HuH-7 (cell line): ENCODE measurements at regions not wholly inside any gene's neighbourhood (a gene's known extent, or its start where the extent isn't known, plus 50 kb on each side); places are given as distances from the start of the nearest gene placed in this dataset.
"Not testable (repeated sequence)": the region's sequence is repeated elsewhere in the genome, so short reads cannot be mapped to it uniquely, and the experiment has no call there.

Experiments used
- DNase-seq: peaks from one replicate; pipeline ENCODE4 v3.0.0; 2011; ENCODE audit warnings: low spot score

DNA sequence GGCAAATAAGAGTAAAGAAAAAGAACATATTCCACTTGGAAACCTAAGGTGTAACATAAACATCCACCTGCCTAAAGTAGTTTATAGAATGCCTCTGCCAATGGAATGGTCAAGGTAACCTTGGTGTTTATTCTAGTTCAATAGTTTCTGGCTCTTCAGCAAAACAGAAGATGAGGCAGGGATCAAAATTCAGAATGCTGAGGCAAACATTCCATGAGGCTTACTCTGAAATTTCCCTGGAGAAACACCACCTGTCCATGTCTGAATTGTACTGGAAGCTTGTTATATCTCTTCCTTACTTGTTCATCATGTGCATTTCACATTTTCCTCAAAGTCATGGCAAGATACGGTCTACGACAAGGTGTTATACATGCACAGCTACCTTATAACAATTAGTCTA lies 1862.4 kb upstream of the ACO1 start:
- DNase-seq = no peak

GRCh38 chr9:30522486-30522885 lies 1862.0 kb upstream of the ACO1 start:
- no peak for DNase-seq

DNA sequence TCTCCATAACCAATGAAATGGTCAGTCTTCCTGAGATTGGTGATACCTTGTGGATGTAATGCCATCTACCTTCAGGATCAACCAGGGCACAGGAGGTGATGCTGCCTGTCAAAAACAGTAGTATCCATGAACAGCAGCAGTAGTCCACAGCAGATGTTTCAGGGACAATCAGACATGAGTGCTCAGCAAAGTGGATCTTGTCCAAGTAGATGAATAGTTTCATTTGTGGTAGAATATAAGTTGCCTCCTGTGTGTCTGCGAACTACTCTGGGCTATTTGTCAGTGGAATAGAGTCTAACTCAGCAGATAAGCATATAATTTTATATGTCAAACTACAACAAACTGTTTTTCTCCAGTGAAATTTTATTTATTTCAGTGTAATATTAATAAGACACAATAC lies 1860.1 kb upstream of the ACO1 start:
- no peak for DNase-seq

DNA sequence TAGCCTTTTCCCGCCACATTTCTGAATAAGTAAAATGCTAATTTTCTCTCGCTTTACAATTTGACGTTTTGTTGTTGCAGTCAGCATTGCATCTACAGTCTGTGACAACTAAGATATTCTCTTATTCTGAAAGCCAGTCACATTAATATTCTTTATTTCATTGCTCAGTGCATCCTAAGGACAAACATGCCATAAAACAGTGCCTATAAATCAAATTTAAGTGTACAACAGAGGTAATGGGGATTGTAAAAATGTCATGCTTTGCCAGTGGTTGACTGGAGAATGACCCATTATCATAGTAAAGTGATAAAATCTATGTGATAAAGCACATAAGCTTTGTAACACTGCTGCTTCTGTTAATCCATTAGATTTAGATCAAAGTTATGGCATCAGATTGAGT lies 1850.0 kb upstream of the ACO1 start:
- DNase-seq = no peak

GRCh38 chr9:30534896-30535295 lies 1849.5 kb upstream of the ACO1 start:
- DNase-seq = no peak

DNA sequence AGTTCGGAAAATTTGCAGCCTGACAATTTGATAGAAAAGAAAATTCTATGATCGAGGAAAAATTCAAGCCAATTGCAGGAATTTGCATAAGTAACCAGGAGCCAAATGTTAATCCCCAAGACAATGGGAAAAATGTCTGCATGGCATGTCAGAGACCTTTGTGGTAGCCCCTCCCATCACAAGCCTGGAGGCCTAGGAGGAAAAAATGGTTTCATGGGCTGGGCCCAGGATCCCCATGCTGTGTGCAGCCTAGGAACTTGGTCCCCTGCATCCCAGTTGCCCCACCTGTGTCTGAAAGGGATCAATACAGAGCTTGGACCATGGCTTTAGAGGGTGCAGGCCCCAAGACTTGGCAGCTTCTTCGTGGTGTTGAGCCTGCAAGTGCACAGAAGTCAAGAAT lies 1847.9 kb upstream of the ACO1 start:
- no peak for DNase-seq

- not testable (repeated sequence) for DNase-seq
Measured at GRCh38 chr9:30539696-30540095, 1844.7 kb upstream of the ACO1 start.

- no peak for DNase-seq
Measured at GRCh38 chr9:30574355-30575151, 1809.9 kb upstream of the ACO1 start.

DNA sequence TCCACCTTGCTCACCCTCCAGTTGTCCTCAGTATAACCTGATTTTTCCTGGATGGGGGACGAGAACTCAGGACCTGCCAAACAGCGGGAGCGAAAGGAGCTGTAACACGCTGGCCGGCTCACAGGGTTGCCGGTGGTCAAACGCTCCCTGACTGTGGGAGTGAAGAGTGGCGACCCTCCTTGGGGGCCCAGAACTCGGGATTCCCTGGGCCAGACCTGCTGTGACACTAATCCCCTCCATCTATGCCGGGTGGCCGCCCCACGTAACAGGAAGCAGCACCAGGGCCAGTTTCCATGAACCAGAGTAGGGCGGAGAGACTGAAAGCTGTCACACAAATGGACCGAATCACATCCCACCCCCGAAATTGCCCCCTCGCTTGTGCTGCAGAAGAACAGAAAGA lies 1809.2 kb upstream of the ACO1 start:
- no peak for DNase-seq

DNA sequence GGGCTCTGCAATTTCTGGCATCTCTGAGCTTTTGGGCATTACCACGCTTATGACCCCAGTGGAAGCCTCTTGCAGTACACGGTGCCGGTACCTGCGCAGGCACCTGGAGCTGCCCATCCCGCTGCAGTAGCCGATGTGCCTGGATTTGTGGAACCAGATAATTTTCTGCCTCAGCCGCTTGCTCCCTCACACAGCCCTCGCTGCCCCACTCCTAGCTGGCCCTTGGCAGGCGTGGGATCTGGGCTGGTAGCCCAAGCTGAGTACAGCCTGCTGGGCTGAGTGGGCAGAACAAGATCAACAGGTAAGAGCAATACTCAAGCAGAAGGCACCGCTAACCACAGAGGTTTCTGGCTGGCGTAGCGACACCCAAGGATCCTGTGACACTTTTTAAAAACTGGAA lies 1808.8 kb upstream of the ACO1 start:
- no peak for DNase-seq

GRCh38 chr9:30579810-30580209 lies 1804.6 kb upstream of the ACO1 start:
- no peak for DNase-seq

DNA sequence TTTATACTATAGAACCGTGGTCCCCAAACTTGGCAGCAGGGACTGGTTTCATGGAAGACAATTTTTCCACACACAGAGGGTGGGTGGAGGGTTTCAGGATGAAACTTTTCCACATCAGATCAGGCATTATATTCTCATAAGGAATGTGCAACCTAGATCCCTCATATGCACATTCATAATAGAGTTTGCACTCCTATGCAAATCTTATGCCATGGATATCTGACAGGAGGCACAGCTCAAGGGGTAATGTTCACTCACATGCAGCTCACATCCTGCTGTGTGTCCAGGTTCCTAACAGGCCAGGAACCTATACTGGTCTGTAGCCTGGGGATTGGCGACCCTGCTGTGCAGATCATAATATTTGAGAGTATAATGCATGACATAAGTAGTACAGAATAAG lies 1802.2 kb upstream of the ACO1 start:
- no peak for DNase-seq

DNA sequence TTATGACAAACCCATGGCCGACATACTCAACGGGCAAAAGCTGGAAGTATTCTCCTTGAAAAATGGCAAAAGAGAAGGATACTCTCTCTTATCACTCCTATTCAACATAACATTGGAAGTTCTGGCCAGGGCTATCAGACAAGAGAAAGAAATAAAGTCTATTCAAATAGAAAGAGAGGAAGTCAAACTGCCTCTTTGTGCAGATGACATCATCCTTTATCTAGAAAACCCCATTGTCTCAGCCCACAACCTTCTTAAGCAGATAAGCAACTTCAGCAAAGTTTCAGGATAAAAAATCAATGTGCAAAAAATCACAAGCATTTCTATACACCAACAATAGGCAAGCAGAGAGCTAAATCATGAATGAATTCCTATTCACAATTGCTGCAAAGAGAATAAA lies 1799.9 kb upstream of the ACO1 start:
- no peak for DNase-seq

GRCh38 chr9:30591461-30591860 lies 1793.0 kb upstream of the ACO1 start:
- no peak for DNase-seq

DNA sequence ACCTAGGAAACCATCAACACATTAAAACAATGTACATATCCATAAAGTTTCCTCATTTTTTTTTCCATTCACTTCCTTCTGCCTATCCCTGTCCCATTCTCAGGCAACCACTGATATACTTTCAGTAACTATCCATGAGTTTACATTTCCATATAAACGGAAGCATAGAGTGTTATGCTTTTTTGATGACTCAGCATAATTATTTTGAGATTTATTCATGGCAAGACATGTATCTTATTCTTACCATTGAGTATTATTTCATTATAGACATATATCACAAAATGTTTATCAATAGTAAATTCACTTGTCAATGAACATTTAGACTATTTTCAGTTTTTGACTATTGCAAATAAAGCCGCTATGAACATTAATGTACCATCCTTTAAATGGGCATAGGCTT lies 1786.8 kb upstream of the ACO1 start:
- DNase-seq = no peak

DNA sequence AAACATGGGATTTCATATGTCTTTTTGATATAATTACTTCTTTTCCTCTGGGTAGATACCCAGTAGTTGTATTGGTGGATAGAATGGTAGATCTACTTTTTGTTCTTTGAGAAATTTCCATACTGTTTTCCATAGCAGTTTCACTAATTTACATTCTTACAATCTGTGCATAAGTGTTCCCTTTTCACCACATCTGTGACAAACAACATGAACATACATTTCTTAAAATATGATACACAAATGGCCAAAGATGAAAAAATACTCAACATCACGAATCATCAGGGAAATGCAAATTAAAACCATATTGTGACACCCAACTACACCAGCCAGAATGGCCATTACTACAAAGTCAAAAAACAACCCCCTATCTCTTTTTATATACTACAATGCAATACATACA lies 1778.5 kb upstream of the ACO1 start:
- no peak for DNase-seq

GRCh38 chr9:30609713-30610112 lies 1774.7 kb upstream of the ACO1 start:
- DNase-seq = no peak

DNA sequence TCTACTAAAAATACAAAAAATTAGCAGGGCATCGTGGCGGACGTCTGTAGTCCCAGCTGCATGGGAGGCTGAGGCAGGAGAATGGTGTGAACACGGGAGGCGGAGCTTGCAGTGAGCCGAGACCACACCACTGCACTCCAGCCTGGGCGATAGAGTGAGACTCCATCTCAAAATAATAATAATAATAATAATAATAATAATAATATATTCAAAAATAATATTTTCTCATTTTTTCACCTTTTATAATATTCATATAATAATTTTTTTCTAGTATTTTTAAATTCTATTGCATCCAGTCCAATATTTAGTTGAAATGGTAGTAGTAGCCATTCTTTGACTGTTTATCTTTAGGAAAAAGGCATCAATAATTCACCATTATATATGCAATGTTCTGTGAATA lies 1767.7 kb upstream of the ACO1 start:
- DNase-seq = not testable (repeated sequence)

DNA sequence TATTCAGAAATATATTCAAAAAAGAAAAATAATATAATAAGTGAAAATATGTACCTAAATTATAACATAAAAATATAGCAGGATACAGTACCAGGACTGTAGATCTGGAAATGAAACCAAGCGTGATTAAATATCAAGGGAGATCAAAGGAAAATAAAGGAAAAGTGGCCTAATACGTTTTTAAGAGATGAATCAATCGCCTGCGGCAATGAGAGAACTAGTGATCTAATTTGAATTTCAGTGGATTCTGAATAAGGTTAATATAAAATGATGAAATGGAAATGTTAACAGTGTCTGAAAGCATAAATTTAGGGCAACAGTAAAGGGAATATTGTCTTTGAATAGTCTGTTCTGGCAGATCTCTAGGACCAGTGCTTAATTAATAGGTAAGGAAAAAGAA lies 1761.9 kb upstream of the ACO1 start:
- no peak for DNase-seq

- DNase-seq = no peak
Measured at GRCh38 chr9:30628915-30629567, 1755.4 kb upstream of the ACO1 start.

DNA sequence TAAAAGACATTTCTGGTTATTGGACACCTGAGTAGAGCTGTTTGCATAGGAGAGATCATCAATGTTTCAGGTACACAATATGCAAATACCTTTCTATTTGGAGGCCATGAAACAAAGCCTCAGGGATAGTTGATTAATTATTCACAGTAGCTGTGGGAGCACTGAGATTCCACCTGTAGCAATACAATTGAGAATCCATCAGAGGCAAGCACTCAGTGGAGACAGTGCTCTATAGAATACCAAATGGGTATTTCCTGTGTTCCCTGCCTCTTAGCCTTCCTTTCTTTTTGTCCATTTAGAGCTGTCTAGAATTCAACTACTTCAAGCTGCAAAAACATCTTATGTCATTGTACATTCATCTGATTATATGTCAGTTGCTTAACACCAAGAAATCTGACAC lies 1754.0 kb upstream of the ACO1 start:
- no peak for DNase-seq

GRCh38 chr9:30646639-30647038 lies 1737.8 kb upstream of the ACO1 start:
- DNase-seq = not testable (repeated sequence)

DNA sequence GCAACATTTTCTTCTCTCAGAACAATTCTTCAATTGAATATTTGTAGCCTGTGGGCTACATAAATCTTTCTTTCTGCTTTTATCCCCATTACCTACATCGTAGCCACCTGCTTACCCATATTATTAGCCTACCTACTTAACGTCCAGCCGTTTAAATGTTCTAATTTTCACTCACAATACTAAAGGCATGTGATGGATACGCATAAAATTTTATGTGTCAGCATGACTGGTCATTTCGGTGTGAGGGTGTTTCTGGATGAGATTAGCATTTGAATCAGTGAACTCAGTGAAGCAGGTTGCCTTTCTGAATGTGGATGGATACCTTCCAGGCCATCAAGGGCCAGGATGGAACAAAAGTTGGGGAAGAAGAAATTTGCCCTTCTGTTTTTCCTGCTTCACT lies 1722.5 kb upstream of the ACO1 start:
- DNase-seq = no peak
